ENCODE measurements at regions not wholly inside any gene's neighbourhood (a gene's known extent, or its start where the extent isn't known, plus 50 kb on each side); places are given as distances from the start of the nearest gene placed in this dataset.

GRCh38 chr11:15825976-15826650 is 530.2 kb downstream of the SOX6 start:
- no peak for TF ChIP-seq ELF4 (CRISPR knock-in tag; IDR thresholded peaks at IDR 0.05; ENCODE audit: borderline replicate concordance)
- TF ChIP-seq ZNF564 (CRISPR knock-in tag; IDR thresholded peaks at IDR 0.05) = no peak
- no peak for TF ChIP-seq ZNF556 (CRISPR knock-in tag; IDR thresholded peaks at IDR 0.05; ENCODE audit: borderline replicate concordance)
- no peak for TF ChIP-seq NCOR1 (IDR thresholded peaks at IDR 0.05; ENCODE audit: borderline replicate concordance, low read length)
- no peak for TF ChIP-seq MAFK (conservative IDR thresholded peaks at IDR 0.05 in 1 of 2, IDR thresholded peaks at IDR 0.05 in 1 of 2; ENCODE audit: low read length in 2 of 2)
- no peak for TF ChIP-seq RXRA (CRISPR knock-in tag; IDR thresholded peaks at IDR 0.05)
- TF ChIP-seq CTCF (CRISPR knock-in tag; IDR thresholded peaks at IDR 0.05) = no peak
- no peak for TF ChIP-seq MYNN (CRISPR knock-in tag; IDR thresholded peaks at IDR 0.05; ENCODE audit: low read depth)
- no peak for TF ChIP-seq POLR2G (IDR thresholded peaks at IDR 0.05; ENCODE audit: low read depth, low read length)
- TF ChIP-seq GABPB1 (CRISPR knock-in tag; IDR thresholded peaks at IDR 0.05) = no peak
- TF ChIP-seq, protein P1, sequence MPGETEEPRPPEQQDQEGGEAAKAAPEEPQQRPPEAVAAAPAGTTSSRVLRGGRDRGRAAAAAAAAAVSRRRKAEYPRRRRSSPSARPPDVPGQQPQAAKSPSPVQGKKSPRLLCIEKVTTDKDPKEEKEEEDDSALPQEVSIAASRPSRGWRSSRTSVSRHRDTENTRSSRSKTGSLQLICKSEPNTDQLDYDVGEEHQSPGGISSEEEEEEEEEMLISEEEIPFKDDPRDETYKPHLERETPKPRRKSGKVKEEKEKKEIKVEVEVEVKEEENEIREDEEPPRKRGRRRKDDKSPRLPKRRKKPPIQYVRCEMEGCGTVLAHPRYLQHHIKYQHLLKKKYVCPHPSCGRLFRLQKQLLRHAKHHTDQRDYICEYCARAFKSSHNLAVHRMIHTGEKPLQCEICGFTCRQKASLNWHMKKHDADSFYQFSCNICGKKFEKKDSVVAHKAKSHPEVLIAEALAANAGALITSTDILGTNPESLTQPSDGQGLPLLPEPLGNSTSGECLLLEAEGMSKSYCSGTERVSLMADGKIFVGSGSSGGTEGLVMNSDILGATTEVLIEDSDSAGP (CRISPR knock-in tag; IDR thresholded peaks at IDR 0.05; ENCODE audit: borderline replicate concordance) = no peak
- TF ChIP-seq ELF3 (CRISPR knock-in tag; IDR thresholded peaks at IDR 0.05) = no peak
- TF ChIP-seq IRF1 (CRISPR knock-in tag; IDR thresholded peaks at IDR 0.05; ENCODE audit: low read depth) = no peak
